GM12873 (cell line): ENCODE measurements at regions not wholly inside any gene's neighbourhood (a gene's known extent, or its start where the extent isn't known, plus 50 kb on each side); places are given as distances from the start of the nearest gene placed in this dataset.

ENCODE experiments used
- CTCF ChIP-seq: IDR thresholded peaks from 2 replicates; pipeline ENCODE4 v1.5.1; 2012; ENCODE audit warnings: low read depth, mild to moderate bottlenecking, moderate library complexity, low read length, control low read depth; ENCODE audit not compliant: insufficient read depth; ENCODE audit errors: missing control alignments

- no peak for TF ChIP-seq CTCF
Measured at GRCh38 chr4:83785891-83786290, 250.0 kb downstream of the GPAT3 start.

GRCh38 chr4:83783215-83783614 is 247.3 kb downstream of the GPAT3 start:
- TF ChIP-seq CTCF, result no peak

GRCh38 chr4:83782591-83782990 is 246.7 kb downstream of the GPAT3 start:
- no peak for TF ChIP-seq CTCF

- no peak for TF ChIP-seq CTCF
Measured at GRCh38 chr4:83781434-83781833, 245.5 kb downstream of the GPAT3 start.

GRCh38 chr4:83780053-83780733 is 244.3 kb downstream of the GPAT3 start:
- TF ChIP-seq CTCF, result no peak

- TF ChIP-seq CTCF, result no peak
Measured at GRCh38 chr4:83779103-83780052, 243.5 kb downstream of the GPAT3 start.

GRCh38 chr4:83772685-83773084 is 236.8 kb downstream of the GPAT3 start:
- TF ChIP-seq CTCF, result no peak
